ENCODE measurements at regions not wholly inside any gene's neighbourhood (a gene's known extent, or its start where the extent isn't known, plus 50 kb on each side); places are given as distances from the start of the nearest gene placed in this dataset.

DNA sequence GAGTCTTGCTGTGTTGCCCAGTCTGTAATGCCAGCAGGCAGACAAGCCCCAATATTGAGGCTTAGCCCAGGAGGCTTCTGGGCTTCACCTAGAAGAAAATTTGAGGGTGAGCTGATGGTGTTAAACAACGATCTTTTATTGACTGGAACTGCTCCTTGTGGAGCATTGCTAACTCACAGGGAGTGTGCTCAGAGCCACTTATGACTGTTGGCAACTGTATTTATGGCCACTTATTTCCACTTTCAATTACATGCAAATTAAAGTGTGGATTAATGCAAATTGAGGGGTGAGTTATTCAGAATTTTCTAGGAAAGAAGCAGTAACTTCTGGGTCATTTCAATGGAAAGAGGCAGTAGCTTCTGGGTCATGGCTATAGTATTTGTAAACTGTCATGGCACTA, 317.2 kb upstream of the FKBP1C start (continued):
- TF ChIP-seq, protein P1, sequence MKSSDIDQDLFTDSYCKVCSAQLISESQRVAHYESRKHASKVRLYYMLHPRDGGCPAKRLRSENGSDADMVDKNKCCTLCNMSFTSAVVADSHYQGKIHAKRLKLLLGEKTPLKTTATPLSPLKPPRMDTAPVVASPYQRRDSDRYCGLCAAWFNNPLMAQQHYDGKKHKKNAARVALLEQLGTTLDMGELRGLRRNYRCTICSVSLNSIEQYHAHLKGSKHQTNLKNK (CRISPR knock-in tag; IDR thresholded peaks at IDR 0.05), result no peak

DNA sequence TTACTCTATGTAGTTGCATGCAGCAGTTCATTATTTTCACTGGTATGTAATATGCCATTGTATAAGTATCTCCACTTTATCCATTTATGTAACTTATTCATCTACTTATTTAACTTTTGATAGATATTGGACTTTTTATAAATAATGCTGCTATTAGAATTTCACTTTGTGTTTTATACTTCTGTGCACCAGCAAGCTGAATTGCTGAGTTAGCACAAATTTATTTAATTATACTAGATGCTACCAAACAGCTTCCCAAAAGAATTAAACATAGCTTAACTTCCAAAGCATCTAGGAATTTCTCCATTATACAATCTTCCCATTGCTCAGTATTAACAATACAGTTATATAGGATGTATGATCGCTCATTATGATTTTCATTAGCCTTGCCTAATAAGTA, 308.0 kb upstream of the FKBP1C start:
- Mint-ChIP-seq H3K27me3 (ENCODE audit: low read depth) (peaks cover 4% of the 10 kb centered on the region; the same call in 1 of the 2 replicates), H3K9me3 (peaks cover 40% of the 10 kb centered on the region), H3K4me3 (no peak overlapping the region), H3K36me3 (peaks cover 12% of the 10 kb centered on the region), H3K27ac (no peak overlapping the region), H3K4me1 (peaks cover 6% of the 10 kb centered on the region)
- POLR2A ChIA-PET, result no interaction called here
- CTCF ChIA-PET, result no interaction called here
- TF ChIP-seq NFE2L1 (CRISPR knock-in tag; IDR thresholded peaks at IDR 0.05), result no peak
- TF ChIP-seq, protein P2, sequence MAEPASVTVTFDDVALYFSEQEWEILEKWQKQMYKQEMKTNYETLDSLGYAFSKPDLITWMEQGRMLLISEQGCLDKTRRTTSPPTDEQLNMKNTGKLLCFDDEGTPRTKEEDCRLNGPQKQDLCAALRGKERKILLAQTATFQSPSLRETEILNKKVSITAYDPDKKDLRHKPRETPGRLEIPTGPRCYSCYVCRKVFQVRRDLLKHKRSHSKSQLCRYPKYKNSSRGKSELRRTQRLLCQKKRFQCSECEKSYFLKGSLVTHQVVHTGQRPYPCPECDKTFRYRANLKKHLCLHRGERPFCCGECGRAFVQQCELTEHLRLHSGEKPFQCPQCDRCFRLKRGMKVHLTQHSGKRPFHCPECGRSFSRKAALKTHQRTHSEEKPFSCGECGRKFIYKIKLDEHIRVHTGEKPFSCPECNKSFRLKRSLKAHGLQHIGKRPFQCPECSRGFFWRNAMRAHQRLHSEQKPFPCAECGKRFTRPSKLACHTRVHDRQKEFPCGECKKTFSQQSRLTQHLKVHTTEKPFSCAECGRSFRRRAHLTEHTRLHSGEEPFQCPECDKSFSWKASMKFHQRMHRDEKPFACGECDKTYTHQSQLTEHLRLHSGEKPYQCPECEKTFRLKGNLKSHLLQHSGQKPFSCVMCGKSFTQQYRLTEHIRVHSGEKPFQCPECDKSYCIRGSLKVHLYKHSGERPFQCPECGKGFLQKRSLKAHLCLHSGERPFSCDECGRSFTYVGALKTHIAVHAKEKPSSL (CRISPR knock-in tag; conservative IDR thresholded peaks at IDR 0.05), result no peak
- no peak for DNase-seq (ENCODE audit: low spot score)
- ATAC-seq, result no peak

DNA sequence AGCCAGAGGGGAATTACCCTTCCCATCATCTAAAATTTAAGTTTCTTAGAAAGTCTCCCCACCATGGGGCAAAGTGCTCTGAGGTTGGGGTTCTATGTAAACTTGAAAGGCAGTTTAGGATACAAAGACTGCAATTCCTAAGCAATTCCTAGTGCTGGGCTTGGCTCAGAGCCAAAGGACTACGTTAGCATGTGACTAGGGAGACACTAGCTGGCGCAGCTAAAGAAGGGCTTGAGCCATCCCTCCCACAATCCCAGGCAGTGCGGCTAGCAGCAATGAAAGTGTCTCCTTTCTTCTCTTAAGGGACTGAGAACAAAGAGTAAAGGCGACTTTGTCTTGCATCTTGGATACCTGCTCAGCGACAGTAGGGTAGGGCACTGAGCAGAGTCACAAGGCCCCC, 306.6 kb upstream of the FKBP1C start:
- peak; percentile 95 for ATAC-seq

DNA sequence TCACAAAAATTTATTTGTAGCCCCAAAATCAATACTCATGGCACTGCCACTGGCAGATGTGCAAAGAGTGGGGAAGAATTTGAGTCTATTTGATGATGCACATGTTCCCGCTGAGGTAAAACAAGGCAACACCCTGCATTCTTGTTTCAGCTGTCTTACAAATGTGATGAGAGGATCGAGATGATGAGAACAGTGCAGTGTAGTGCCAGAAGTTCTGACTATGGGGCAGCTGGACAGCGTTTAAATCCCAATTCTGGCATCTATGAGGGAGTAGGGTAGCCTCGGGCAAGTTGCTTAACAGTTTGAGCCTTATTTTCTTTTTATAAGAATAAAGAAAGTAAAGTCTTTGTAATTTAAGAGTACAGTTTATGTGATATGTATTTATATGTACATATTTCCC, 296.7 kb upstream of the FKBP1C start:
- Mint-ChIP-seq H3K4me1 (no peaks in the 10 kb centered on the region), H3K4me3 (no peak overlapping the region), H3K36me3 (peaks cover 2% of the 10 kb centered on the region; the same call in 1 of the 2 replicates), H3K27me3 (ENCODE audit: low read depth) (no peaks in the 10 kb centered on the region), H3K9me3 (peaks cover 34% of the 10 kb centered on the region), H3K27ac (no peak overlapping the region)
- DNase-seq (ENCODE audit: low spot score) (no peak), ATAC-seq (no peak)
- POLR2A ChIA-PET, result no interaction called here
- CTCF ChIA-PET, result no interaction called here
- TF ChIP-seq JUN (CRISPR knock-in tag; IDR thresholded peaks at IDR 0.05) (no peak), ZNF671 (CRISPR knock-in tag; IDR thresholded peaks at IDR 0.05) (no peak), KAT7 (CRISPR knock-in tag; IDR thresholded peaks at IDR 0.05; ENCODE audit: borderline replicate concordance) (no peak), ZNF138 (CRISPR knock-in tag; conservative IDR thresholded peaks at IDR 0.05) (no peak), CREB1 (CRISPR knock-in tag; IDR thresholded peaks at IDR 0.05) (no peak), GRHL2 (CRISPR knock-in tag; IDR thresholded peaks at IDR 0.05; ENCODE audit: insufficient replicate concordance, severe bottlenecking) (no peak), GTF2I (CRISPR knock-in tag; conservative IDR thresholded peaks at IDR 0.05) (no peak), ZNF396 (CRISPR knock-in tag; IDR thresholded peaks at IDR 0.05; ENCODE audit: borderline replicate concordance) (no peak), PRRX2 (CRISPR knock-in tag; IDR thresholded peaks at IDR 0.05) (no peak)
- TF ChIP-seq, protein P3, sequence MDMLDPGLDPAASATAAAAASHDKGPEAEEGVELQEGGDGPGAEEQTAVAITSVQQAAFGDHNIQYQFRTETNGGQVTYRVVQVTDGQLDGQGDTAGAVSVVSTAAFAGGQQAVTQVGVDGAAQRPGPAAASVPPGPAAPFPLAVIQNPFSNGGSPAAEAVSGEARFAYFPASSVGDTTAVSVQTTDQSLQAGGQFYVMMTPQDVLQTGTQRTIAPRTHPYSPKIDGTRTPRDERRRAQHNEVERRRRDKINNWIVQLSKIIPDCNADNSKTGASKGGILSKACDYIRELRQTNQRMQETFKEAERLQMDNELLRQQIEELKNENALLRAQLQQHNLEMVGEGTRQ (CRISPR knock-in tag; IDR thresholded peaks at IDR 0.05), result no peak
- TF ChIP-seq, protein P4, sequence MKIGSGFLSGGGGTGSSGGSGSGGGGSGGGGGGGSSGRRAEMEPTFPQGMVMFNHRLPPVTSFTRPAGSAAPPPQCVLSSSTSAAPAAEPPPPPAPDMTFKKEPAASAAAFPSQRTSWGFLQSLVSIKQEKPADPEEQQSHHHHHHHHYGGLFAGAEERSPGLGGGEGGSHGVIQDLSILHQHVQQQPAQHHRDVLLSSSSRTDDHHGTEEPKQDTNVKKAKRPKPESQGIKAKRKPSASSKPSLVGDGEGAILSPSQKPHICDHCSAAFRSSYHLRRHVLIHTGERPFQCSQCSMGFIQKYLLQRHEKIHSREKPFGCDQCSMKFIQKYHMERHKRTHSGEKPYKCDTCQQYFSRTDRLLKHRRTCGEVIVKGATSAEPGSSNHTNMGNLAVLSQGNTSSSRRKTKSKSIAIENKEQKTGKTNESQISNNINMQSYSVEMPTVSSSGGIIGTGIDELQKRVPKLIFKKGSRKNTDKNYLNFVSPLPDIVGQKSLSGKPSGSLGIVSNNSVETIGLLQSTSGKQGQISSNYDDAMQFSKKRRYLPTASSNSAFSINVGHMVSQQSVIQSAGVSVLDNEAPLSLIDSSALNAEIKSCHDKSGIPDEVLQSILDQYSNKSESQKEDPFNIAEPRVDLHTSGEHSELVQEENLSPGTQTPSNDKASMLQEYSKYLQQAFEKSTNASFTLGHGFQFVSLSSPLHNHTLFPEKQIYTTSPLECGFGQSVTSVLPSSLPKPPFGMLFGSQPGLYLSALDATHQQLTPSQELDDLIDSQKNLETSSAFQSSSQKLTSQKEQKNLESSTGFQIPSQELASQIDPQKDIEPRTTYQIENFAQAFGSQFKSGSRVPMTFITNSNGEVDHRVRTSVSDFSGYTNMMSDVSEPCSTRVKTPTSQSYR (CRISPR knock-in tag; IDR thresholded peaks at IDR 0.05), result no peak
- TF ChIP-seq, protein P5, sequence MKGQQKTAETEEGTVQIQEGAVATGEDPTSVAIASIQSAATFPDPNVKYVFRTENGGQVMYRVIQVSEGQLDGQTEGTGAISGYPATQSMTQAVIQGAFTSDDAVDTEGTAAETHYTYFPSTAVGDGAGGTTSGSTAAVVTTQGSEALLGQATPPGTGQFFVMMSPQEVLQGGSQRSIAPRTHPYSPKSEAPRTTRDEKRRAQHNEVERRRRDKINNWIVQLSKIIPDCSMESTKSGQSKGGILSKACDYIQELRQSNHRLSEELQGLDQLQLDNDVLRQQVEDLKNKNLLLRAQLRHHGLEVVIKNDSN (CRISPR knock-in tag; IDR thresholded peaks at IDR 0.05), result no peak
- TF ChIP-seq, protein P6, sequence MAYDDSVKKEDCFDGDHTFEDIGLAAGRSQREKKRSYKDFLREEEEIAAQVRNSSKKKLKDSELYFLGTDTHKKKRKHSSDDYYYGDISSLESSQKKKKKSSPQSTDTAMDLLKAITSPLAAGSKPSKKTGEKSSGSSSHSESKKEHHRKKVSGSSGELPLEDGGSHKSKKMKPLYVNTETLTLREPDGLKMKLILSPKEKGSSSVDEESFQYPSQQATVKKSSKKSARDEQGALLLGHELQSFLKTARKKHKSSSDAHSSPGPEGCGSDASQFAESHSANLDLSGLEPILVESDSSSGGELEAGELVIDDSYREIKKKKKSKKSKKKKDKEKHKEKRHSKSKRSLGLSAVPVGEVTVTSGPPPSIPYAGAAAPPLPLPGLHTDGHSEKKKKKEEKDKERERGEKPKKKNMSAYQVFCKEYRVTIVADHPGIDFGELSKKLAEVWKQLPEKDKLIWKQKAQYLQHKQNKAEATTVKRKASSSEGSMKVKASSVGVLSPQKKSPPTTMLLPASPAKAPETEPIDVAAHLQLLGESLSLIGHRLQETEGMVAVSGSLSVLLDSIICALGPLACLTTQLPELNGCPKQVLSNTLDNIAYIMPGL (CRISPR knock-in tag; IDR thresholded peaks at IDR 0.05), result no peak
- TF ChIP-seq, protein P7, sequence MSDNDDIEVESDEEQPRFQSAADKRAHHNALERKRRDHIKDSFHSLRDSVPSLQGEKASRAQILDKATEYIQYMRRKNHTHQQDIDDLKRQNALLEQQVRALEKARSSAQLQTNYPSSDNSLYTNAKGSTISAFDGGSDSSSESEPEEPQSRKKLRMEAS (CRISPR knock-in tag; IDR thresholded peaks at IDR 0.05), result no peak

More for the DNA sequence above, 306.6 kb upstream of the FKBP1C start:
- Mint-ChIP-seq H3K36me3 (peaks cover 12% of the 10 kb centered on the region), H3K27me3 (ENCODE audit: low read depth) (peaks cover 4% of the 10 kb centered on the region; the same call in 1 of the 2 replicates), H3K4me3 (no peak overlapping the region), H3K27ac (no peak overlapping the region), H3K4me1 (peaks cover 6% of the 10 kb centered on the region), H3K9me3 (peaks cover 39% of the 10 kb centered on the region)
- peak; percentile 21 for DNase-seq (ENCODE audit: low spot score)
- TF ChIP-seq, protein P8, sequence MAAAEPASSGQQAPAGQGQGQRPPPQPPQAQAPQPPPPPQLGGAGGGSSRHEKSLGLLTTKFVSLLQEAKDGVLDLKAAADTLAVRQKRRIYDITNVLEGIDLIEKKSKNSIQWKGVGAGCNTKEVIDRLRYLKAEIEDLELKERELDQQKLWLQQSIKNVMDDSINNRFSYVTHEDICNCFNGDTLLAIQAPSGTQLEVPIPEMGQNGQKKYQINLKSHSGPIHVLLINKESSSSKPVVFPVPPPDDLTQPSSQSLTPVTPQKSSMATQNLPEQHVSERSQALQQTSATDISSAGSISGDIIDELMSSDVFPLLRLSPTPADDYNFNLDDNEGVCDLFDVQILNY (CRISPR knock-in tag; IDR thresholded peaks at IDR 0.05), result no peak
- TF ChIP-seq, protein P3 (CRISPR knock-in tag; IDR thresholded peaks at IDR 0.05), result peak; percentile 34; the same call in 1 of the 2 replicates
- ChIA-PET CTCF (no interaction called here), POLR2A (no interaction called here)
